ENCODE measurements at regions not wholly inside any gene's neighbourhood (a gene's known extent, or its start where the extent isn't known, plus 50 kb on each side); places are given as distances from the start of the nearest gene placed in this dataset.
"Not testable (repeated sequence)": the region's sequence is repeated elsewhere in the genome, so short reads cannot be mapped to it uniquely, and the experiment has no call there.

DNA sequence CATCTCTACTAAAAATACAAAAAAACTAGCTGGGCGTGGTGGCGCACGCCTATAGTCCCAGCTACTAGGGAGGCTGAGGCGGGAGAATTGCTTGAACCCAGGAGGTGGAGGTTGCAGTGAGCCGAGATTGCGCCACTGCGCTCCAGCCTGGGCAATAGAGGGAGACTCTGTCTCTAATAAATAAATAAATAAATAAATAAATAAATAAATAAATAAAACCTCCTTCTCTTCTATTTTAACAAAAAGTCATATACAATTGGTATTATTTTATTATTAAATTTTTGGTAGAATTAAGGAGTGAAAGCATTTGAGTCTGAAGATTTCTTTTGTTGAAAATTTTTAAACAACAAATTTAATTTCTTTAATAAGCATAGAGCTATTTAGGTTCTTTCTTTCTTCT is 301.7 kb downstream of the CD83 start:
- TF ChIP-seq, protein P1, sequence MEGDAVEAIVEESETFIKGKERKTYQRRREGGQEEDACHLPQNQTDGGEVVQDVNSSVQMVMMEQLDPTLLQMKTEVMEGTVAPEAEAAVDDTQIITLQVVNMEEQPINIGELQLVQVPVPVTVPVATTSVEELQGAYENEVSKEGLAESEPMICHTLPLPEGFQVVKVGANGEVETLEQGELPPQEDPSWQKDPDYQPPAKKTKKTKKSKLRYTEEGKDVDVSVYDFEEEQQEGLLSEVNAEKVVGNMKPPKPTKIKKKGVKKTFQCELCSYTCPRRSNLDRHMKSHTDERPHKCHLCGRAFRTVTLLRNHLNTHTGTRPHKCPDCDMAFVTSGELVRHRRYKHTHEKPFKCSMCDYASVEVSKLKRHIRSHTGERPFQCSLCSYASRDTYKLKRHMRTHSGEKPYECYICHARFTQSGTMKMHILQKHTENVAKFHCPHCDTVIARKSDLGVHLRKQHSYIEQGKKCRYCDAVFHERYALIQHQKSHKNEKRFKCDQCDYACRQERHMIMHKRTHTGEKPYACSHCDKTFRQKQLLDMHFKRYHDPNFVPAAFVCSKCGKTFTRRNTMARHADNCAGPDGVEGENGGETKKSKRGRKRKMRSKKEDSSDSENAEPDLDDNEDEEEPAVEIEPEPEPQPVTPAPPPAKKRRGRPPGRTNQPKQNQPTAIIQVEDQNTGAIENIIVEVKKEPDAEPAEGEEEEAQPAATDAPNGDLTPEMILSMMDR (IDR thresholded peaks at IDR 0.05): not testable (repeated sequence)
- not testable (repeated sequence) for TF ChIP-seq POLR2A (IDR thresholded peaks at IDR 0.05; ENCODE audit: low read depth); POLR2AphosphoS5 (IDR thresholded peaks at IDR 0.05)
